Gastroesophageal sphincter (tissue), 3 donors: ENCODE measurements at regions not wholly inside any gene's neighbourhood (a gene's known extent, or its start where the extent isn't known, plus 50 kb on each side); places are given as distances from the start of the nearest gene placed in this dataset.

Source experiments
- CTCF ChIP-seq, 4 experiments: fragments of 200-600 bp in 2 of 4; fragments of 450-650 bp in 2 of 4; sonication (generic) in 1 of 4; IDR thresholded peaks; one replicate each; pipeline ENCODE4 v1.5.1; 2017 to 2019; ENCODE audit warnings: antibody characterized with exemption in 4 of 4, mild to moderate bottlenecking in 2 of 4, moderate library complexity in 2 of 4
- EP300 ChIP-seq: sonication (generic); formaldehyde crosslinking; IDR thresholded peaks from one replicate; pipeline ENCODE4 v1.6.1; 2017; ENCODE audit warnings: antibody characterized with exemption, mild to moderate bottlenecking
- POLR2A ChIP-seq, 2 donors: fragments of 450-650 bp; IDR thresholded peaks; one replicate each; pipeline ENCODE4 v1.6.1; 2017; ENCODE audit warnings: antibody characterized with exemption in 2 of 2, mild to moderate bottlenecking in 2 of 2, moderate library complexity in 1 of 2
- POLR2AphosphoS5 ChIP-seq: sonication (generic); formaldehyde crosslinking; IDR thresholded peaks from one replicate; pipeline ENCODE4 v1.6.1; 2017; ENCODE audit warnings: antibody characterized with exemption

GRCh38 chr9:129412814-129413536 lies 207.9 kb downstream of the C9orf50 start:
- TF ChIP-seq POLR2A (IDR thresholded peaks at IDR 0.05) (peak; percentile 21 to 39), CTCF (IDR thresholded peaks at IDR 0.05) (peak in 2 of 4 experiments; percentile 23 to 39), EP300 (no peak), POLR2AphosphoS5 (peak; percentile 75)
